Activated CD4-positive, alpha-beta T cell treated with anti-CD3 and anti-CD28 coated beads for 48 hours (primary cell): ENCODE measurements at regions not wholly inside any gene's neighbourhood (a gene's known extent, or its start where the extent isn't known, plus 50 kb on each side); places are given as distances from the start of the nearest gene placed in this dataset.
"Not testable (repeated sequence)": the region's sequence is repeated elsewhere in the genome, so short reads cannot be mapped to it uniquely, and the experiment has no call there.

Experiments
- DNase-seq: peaks from one replicate; pipeline ENCODE4 v3.0.0-alpha.2; 2020

DNA sequence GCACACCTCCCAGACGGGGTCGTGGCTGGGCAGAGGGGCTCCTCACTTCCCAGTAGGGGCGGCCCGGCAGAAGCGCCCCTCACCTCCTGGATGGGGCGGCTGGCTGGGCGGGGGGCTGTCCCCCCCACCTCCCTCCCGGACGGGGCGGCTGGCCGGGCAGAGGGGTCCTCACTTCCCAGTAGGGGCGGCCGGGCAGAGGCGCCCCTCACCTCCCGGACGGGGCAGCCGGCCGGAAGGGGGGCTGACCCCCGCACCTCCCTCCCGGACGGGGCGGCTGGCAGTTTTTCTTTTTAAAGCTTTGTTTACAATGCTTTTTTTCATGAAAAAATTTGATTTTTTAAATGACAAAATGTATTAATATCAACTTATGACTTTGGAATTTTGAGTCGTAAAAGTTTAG is 159.0 kb upstream of the ATP2B1 start:
- DNase-seq = not testable (repeated sequence)

DNA sequence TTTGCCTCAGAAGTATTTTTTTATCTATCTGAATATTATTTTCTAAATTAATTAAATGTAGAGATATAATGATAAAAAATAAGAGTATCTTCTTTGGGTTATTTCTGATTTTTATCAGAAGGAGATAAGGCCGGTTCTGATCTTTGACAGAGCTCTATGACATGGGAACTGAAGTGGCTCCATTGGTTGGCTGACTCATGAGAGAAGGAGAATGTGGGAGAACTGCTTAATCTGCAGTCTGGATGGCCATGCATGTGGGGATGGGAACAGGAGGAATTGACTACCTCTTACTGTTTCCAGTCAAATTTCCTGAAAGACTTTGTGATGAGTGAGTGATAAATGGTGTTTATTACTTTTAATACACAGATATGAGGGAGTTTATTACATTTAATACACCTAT is 155.8 kb upstream of the ATP2B1 start:
- DNase-seq = no peak

DNA sequence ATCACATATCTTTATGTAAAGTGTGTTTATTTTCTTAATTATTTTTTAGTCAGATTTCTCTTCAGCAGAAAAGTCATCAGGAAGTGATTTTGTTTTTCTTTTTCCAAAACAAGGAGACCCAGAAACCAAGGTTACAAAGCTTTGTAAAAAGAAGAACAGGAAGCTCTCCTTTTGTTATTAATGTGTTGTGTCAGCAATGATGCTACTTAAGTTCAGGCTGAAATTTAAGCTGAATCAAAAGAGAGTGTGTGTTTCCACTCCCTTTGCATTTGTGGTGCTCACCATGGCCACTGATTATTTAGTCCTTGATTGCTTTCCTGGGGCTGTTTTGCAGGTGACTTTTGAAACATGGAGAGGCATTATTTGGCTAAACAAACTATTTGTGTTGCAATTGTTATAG is 155.3 kb upstream of the ATP2B1 start:
- no peak for DNase-seq

DNA sequence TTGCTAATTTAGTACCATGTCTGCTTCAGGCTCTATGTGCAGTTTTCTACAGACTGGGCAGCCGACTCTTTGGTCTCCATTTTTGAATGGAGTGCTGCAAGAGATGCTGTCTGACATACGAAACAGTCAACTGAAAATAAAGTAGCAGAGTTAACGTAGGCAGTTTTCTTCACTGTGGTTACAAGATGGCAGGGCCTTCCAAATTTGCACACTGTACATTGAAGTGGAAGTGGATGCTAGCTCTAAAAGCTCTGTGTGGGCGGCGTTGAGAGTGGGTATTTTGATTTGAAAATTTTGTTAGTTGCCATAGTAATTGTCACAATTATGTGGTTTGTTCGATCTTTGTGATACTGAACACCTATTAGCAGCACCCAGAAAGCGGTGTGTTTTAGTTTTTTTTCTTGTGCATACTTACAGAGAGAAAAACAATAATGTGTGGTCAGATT is 154.9 kb upstream of the ATP2B1 start:
- DNase-seq = peak; percentile 70

DNA sequence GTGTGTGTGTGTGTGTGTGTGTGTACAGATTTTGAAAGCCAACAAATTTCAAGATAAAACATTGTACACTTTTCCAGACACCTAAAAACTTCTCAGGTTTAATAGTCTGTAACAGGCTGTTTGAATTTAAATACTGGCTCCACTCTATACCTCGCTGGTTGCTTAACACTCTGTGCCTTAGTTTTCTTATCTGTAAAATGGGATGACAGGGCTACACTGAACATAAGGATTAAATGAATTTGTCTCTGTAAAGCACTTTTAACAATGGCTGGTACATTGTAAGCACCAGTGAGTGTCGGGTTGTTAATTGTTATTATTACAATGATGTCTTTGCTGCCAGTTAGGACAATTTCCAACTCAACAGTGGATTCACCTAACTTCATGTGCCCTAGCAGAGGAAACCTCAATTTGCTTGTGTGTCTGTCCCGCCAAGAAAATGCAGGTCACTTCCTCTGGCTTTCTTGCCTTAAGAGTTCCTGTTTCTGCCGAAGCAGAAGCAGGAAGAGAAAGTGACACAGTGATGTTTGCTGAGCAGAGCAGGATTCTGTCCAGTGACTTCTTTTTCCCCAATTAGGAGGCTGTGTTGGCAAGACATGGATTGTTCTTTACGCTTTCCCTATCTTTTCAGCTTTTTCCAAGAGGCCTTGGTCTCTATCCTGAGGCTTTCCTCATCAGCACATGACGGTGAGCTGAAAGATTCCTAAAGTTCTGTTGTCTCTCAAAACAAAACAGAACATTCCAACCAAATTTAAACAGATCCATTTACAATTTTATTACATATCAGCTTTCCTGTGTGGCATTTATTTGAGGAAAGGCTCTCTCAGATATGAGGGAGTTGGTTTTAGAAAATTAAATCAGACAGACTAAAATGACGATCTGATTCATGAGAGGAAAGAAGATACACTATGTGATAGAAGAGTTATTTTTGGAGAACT is 154.1 kb upstream of the ATP2B1 start:
- DNase-seq = peak; percentile 39

DNA sequence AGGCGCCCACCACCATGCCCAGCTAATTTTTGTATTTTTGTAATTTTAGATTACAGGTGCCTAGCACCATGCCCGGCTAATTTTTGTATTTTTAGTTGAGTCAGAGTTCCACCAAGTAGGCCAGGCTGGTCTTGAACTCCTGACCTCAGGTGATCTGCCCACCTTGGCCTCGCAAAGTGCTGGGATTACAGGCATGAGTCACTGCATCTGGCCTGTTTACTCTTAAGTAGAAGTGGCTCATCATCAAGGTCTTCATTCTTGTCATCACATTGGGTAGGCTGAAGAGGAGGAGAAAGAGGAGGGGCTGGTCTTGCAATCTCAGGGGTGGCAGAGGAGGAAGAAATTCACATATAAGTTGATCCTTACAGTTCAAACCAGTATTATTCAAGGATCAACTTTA is 152.4 kb upstream of the ATP2B1 start:
- peak; percentile 36 for DNase-seq

DNA sequence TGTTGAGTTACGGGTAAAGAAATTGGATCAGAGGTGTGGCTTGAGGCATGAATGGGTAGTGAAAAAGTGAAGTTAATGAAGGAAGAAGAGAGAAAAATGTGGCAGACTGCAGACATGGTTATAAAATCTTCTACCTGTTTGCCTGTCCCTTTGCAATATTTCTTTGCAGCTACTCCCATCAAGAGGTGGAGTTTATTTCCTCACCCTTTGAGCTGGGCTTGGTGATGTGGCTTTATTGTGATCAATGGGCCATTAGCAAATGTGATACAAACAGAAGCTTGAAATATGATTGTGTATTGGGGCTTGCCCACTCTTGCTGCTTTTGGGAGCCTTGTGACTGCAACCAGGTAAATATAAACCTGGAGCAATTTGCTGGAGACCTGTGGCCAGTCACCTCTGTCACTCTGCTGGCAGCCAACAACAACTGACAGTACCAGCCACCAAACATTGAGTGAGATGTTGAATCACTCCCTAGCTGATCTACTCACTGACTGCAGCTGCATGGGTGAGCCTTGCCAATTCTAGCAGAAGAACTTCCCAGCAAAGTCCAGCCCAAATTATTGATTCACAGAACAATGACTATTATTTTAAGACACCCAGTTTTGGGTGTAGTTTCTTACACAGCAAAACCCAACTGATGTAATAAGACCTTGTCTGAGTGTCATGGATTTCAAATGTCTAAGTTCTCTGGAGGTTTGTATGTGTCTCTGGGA is 151.0 kb upstream of the ATP2B1 start:
- DNase-seq = no peak

DNA sequence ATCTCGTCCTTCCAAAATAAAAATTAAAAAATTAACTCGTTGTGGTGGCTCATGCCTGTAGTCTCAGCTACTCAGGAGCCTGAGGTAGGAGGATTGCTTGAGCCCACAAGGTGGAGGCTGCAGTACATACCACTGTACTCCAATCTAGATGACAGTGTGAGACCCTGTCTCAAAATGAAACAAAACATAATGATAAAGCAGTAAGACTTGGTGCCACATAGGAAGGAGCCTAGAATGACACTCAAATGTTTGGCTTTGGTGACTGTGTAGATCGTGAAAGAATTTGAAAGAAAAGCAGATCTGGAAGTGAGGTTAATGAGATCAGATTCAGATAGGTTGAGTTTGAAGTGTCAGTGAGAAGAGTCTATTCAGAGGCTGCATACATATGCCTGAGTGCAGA is 150.1 kb upstream of the ATP2B1 start:
- no peak for DNase-seq

DNA sequence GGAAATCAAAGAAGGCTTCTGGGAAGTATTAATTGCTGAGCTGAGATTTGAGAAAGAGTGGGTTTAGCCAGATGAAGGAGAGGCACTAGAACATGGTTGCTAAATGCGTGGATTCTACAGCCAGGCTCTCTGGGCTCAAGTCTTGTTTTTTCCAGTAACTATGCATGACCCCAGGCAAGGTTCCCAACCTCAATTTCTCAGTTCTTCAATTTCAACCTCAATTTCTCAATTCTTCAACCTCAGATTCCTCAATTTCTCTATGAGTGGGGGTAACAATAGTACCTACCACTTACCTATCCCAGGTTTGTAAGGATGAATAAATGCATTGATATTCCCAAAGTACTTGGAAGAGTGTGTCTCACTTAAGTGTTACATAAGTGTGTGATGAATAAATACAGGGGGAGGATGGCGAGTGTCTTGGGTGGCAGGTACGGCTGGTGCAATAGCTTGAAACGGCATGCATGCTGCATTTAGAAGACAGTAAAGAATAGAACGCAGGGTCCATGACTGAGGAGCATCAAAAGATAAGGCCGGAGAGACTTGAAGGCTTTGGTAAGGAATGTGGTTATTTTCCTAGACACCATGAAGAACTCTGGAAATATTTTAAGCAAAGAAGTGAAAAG is 149.1 kb upstream of the ATP2B1 start:
- no peak for DNase-seq

DNA sequence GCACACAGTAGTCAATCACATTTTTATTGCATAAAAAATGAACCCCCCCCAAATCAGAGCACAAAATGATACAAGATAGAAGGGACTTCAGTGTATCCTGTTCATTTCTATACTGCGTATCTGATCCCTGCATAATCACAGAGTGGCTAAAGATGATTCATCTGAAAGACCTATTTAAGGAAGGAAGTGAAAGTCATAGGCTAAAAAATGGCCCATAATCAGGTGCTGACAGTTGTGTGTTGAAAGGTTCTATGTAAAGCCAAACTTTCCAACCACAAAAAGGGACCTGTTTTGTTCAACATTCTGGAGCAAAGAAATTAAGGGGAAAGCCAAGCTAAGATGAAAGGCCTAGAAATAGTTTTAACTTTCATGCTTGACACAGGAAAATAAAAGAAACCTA is 147.8 kb upstream of the ATP2B1 start:
- no peak for DNase-seq

DNA sequence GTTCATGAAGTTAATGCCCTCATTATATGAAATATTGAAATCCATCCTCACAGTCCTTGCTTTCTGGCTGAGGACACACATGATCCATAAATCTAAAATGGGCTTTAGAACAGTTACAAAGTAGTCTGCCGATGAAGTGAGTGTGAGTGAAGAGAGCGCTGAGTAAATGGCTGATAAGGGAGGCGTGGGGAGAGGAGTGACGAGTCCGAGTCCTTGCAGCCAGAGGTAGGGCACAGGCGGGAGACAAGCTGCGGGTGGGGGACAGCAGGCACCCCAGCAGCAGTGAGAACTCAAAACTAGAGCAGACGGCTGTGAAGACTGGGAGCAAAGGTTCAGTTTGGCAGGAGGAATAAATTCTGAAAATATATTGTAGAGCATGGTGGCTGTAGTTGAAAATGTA is 140.1 kb upstream of the ATP2B1 start:
- no peak for DNase-seq

DNA sequence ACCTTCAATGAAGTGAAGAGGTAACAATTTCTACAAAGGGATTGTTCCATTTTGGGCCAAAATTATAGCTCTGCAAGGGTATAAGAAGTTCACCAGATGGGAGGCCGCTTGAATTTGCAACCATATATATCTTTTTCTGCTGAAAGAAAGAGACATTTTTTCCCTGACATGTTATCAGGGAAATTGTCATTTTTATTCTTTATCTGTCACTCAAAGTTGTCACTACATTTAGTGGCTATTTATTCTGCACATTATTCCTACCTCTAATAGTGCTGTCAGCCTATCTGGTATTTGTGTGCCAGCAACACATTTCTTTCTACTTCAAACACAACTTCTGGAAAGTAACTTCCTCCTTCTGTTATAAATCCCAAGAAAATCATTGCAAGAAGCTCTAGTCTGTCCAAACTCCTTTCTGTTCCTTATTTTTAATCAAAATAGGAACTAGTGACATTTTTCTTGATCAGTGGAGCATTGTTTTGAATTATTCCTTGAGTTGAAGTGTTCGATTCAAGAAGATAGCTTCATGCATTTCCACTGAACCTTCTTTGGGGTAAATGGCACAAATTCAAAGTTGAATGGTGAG is 137.9 kb upstream of the ATP2B1 start:
- no peak for DNase-seq

DNA sequence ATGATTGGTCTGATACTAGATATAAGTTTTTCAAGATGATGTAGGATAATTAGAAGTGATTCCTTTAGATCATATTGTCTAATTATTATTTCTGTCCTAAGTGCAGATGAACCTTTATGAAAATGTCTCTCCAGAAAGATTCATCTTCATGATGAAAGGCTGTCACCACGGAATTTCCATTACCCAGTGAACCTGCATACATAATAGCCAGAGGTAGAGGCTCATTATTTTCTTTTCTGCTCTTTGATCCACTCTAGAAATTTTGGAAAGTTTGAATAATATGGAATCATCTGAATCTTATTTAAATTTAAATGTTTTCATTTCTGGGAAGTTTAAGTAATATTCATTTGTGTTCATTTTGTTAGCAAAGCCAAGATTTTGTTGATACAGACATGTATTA is 137.1 kb upstream of the ATP2B1 start:
- DNase-seq = no peak

DNA sequence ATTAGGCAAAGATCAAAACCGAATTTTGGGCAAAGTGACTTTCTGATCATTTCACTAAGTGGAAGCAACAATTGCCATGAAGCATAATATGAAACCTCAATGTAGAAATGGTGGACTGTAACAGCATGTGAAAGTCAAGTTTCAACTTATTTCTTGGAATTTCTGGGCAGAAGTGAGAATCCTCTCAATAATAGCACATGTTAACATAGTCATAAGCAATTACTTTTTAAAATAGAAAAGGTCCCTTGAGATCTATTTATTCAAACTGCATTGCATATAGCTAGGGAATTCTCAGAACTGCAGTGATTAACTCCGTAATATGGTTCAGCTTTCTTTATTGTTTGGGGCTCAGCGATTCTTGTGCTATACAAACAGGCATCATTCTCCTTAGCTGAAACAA is 136.7 kb upstream of the ATP2B1 start:
- no peak for DNase-seq

DNA sequence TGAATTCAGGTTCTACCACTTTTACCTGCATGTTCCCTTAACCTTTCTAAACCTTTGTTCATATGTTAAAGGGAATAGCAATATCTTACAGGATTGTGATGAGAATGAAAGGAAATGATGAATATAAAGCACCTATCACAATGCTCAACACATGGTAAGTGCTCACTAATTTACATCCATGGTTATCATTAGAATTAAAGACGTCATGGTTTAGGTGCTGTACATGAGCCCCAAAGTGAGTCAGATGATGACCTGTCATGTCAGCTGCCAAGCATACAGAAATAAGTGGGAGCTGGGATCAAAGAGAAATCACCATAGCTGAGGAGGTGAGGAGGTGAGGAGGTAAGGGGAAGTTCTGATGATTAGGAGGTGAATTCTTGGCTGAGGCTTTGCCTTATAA is 135.9 kb upstream of the ATP2B1 start:
- no peak for DNase-seq

DNA sequence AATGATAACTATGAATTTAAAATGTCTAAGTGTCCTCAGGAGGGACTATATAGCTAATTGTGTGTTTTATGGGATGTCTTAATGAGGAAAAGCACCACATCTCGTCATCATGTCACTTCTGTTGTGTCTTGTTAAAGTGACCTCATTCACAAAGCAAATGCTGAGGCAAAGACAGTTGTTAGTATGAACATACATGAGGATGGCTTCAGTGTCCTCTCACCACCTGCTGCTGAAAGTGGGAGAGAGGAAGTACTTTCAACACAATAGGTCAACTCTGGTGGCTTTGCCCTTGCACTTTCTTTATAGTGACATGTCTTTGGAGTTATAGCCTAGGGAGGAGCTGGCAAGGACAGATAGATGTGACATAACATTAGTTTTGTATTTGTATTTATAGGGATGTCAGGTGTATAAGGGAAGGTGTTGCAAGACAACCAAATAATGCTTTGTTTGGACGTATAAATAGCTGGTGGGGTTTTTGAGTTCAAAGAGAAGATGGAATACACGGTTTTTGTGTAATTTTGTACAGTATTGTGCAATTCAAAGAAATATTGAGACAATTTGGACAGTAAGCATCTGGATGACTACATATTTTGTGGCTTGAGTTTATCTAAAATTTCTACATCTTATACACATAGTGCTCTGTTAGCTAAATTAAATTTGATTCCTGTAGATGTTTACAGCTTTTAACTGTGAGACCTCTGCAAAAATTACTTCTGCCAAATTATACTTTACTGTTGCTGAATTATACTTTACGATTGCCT is 131.7 kb upstream of the ATP2B1 start:
- no peak for DNase-seq

DNA sequence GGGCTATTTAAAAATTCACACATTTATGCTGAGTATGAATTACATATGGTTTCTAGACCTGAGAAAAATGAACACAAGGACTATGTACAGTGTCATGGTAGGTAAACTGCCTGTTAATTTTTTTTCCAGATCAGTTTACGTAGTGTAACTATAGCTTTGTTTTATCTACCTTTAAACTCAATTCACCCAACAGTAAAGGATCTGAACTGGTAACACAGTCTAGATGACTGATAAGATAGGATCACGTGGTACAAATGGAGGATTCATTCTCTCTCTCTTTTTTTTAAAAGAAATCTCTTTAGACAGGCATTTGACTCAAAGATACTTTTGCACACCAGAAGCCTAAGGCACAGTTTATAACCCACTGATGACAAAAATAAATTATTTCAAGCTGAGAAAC is 130.8 kb upstream of the ATP2B1 start:
- DNase-seq = no peak

DNA sequence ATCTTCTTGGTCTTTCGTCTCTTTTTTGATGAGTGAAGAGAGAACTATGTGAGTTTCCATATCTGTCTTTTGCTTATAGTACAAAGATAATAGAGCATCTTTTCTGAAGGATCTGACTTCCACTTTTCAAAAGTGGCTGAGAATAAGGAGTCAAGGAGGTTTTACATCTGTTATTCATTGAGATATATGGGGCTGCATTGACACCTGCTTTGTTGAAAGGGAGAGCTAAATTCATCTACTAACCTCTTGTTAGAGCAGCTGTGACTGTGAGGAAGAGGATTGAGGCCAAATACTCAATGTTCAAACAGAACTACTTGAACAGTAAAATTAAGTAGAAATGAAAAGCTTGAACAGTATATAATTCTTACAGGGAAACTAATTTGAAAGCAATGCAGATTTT is 130.2 kb upstream of the ATP2B1 start:
- no peak for DNase-seq

DNA sequence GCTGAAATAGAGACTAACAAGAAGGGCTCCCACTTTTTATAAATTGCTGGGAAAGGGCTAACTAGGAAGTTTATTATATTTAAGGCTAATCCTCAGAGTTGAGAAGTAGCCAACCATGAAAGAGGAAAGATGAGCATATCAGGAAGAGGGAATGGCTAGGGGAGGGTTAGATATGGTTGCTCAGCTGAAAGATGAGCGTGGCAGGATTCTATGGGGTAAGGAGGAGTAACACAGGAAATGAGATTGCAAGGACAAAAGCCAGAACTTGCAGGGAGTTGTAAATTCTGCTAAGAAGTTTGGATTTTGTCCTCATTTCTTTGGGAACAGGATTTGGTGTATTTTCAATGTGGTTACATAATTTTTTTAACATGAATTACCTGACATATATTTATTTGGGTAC is 127.4 kb upstream of the ATP2B1 start:
- DNase-seq = no peak

DNA sequence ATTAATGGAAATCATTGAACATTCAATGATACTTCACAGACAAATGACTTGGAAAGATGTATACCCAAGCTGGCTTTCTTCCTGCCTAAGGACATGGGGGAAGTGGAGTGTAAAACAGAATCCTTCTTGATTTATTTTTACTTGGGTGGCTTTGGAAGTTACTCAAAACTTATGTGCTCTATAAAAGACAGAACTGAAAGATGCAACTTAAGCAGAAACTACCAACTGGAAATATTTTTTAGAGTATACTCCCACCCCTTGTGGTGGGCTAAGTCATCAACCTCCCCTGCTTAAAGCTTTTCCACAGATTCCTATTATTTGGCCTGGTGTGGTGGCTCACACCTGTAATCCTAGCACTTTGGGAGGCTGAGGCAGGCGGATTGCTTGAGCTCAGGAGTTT is 126.0 kb upstream of the ATP2B1 start:
- no peak for DNase-seq

DNA sequence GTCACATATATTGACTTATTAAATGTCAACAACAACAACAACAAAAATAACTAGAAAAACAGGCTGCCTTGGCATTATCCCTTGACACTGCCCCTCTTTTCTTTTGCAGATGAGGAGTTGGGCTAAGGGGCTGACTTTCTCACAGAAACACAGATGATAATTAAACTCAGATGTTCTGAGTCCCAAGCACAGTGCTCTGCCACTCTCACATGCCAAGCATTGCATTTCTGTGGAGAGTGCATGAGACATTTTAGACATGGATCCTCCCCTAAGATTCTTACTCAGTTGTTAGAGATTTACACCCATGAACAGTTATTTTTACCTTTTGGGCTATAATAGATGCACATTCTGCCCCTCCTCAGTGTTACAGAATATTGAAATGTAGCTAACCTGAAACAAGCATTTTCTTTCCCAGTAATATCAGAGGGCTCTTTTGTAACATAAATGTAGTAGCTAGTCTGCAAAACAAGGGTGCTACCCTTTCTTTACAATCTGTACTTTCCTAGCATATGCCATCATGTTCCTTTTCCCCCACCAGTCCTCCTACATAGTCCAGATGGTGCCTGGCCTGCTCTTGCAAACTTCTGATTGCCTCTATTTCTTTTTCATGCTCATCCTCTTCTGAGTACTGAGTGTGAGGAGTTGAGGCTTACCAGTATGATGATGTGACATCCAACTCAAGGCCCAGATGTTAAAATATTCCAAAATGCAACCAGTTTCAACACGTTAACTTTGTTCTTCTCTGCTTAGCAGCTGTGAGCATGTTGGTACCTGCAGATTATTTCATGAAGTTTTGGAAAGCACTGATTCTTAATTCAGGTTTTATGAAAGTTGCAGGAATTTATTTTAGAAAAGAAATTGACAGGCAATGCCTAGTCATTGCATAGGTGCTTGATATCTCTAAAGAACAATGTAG is 125.0 kb upstream of the ATP2B1 start:
- no peak for DNase-seq

DNA sequence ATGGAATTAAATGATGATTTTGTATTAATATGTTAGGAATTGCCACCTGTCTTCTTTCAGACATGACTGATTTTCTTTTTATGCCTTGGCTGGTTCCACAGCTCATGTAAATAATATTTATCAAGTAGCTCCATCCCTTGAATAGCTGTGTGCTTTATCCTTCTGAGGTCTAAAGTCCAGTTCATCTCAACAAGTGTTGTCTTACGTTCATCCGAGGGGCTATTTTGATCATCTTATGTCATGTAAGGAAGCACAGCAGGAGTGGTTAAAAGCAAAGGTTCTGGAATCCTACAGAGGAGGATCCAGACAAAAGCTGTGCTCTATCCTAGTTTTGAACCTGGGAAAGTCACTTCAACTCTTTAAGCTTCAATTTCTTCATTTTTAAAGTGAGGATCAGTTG is 123.7 kb upstream of the ATP2B1 start:
- DNase-seq = no peak
